ENCODE measurements at regions not wholly inside any gene's neighbourhood (a gene's known extent, or its start where the extent isn't known, plus 50 kb on each side); places are given as distances from the start of the nearest gene placed in this dataset.

DNA sequence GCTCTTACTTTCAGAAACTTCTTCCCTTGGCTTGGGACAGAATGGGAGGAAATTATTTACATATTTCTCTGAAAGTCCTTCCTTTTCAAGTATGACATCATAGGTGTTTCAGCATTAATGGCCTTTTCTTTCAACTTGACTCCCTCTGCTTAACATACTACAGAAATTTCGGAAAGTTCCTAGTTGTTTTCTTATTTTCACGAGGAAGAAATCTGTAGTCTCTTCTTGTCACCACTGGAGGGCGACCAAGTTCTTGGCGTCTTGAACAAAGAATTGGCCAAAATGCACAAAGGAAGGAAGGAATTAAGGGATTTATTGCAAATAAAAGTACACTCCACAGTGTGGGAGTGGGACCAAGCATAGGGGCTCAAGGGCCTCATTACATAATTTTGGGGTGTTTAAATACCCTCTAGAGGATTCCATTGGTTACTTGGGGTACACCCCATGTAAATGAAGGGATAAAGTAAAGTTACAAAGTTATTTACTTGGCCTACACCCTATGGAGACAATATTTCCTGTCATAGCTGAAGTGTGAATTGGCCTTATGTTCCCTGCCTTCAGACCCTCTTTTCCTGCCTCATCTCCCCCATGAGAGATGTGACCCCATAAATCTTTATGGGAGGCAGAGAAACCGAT, 70.4 kb downstream of the RPL10L start (continued):
- TF ChIP-seq ZBTB40 (IDR thresholded peaks at IDR 0.05) (no peak), ZBTB40 (CRISPR knock-in tag; IDR thresholded peaks at IDR 0.05) (no peak), ERF (CRISPR knock-in tag; IDR thresholded peaks at IDR 0.05) (no peak), RAD21 (CRISPR knock-in tag; conservative IDR thresholded peaks at IDR 0.05 in 1 of 2, IDR thresholded peaks at IDR 0.05 in 1 of 2) (peak in 1 of 2 experiments; percentile 44; a peak in 3 of 4 replicates), FIP1L1 (IDR thresholded peaks at IDR 0.05; ENCODE audit: low read depth, low read length, poor library complexity, severe bottlenecking) (no peak), CTBP1 (IDR thresholded peaks at IDR 0.05; ENCODE audit: borderline replicate concordance) (no peak), ZNF695 (CRISPR knock-in tag; IDR thresholded peaks at IDR 0.05) (no peak), HES1 (IDR thresholded peaks at IDR 0.05; ENCODE audit: low read depth) (no peak), CHD2 (IDR thresholded peaks at IDR 0.05; ENCODE audit: low read depth, low read length) (no peak), CCAR2 (IDR thresholded peaks at IDR 0.05; ENCODE audit: low read depth, low read length) (no peak), TEAD2 (tag; IDR thresholded peaks at IDR 0.05) (no peak), CBFB (CRISPR knock-in tag; IDR thresholded peaks at IDR 0.05) (no peak)

Data from K562 (cell line).